Neuronal stem cell (in vitro differentiated cells): ENCODE measurements at regions not wholly inside any gene's neighbourhood (a gene's known extent, or its start where the extent isn't known, plus 50 kb on each side); places are given as distances from the start of the nearest gene placed in this dataset.

Experiments
- DNase-seq: peaks from one replicate; pipeline ENCODE4 v3.0.0-alpha.2; 2013; ENCODE audit warnings: low spot score
- H2AFZ ChIP-seq: one replicate; pipeline ENCODE4 v1.6.1; 2013; ENCODE audit warnings: mild to moderate bottlenecking, low read length, inconsistent platforms
- H2AK5ac ChIP-seq: 2 replicates; pipeline ENCODE4 v1.6.1; 2013; ENCODE audit warnings: low read depth, mild to moderate bottlenecking, inconsistent platforms, low read length, moderate library complexity, mixed read lengths
- H2BK120ac ChIP-seq: 2 replicates; pipeline ENCODE4 v1.6.1; 2013; ENCODE audit warnings: low read depth, mild to moderate bottlenecking, inconsistent platforms, low read length, moderate library complexity, mixed read lengths
- H2BK12ac ChIP-seq: one replicate; pipeline ENCODE4 v1.6.1; 2013; ENCODE audit warnings: low read length, inconsistent platforms
- H2BK15ac ChIP-seq: 2 replicates; pipeline ENCODE4 v1.6.1; 2013; ENCODE audit warnings: mild to moderate bottlenecking, low read length, inconsistent platforms, mixed read lengths
- H2BK5ac ChIP-seq: one replicate; pipeline ENCODE4 v1.6.1; 2013; ENCODE audit warnings: inconsistent platforms, mild to moderate bottlenecking, low read length, moderate library complexity
- H3K14ac ChIP-seq: one replicate; pipeline ENCODE4 v1.6.1; 2013; ENCODE audit warnings: low read length, inconsistent platforms
- H3K18ac ChIP-seq: 2 replicates; pipeline ENCODE4 v1.6.1; 2013; ENCODE audit warnings: low read length, inconsistent platforms
- H3K23ac ChIP-seq: 2 replicates; pipeline ENCODE4 v1.6.1; 2013; ENCODE audit warnings: low read depth, mild to moderate bottlenecking, mixed read lengths, low read length, inconsistent platforms; ENCODE audit not compliant: poor library complexity
- H3K27ac ChIP-seq: replicated peaks from 3 replicates; pipeline ENCODE4 v1.5.1; 2013; ENCODE audit warnings: low read length, inconsistent platforms
- H3K27me3 ChIP-seq, 3 experiments: 2 replicates each; pipeline ENCODE4 v1.6.1; 2013; ENCODE audit warnings: low read length in 3 of 3, mild to moderate bottlenecking in 2 of 3, inconsistent platforms in 1 of 3, low read depth in 1 of 3, mixed read lengths in 1 of 3, moderate library complexity in 1 of 3; ENCODE audit not compliant: control insufficient read depth in 3 of 3, insufficient read depth in 3 of 3
- H3K36me3 ChIP-seq, 2 donors: replicated peaks in 1 of 2; 2 replicates each; pipeline ENCODE4 v1.6.1; 2013; ENCODE audit warnings: low read length in 2 of 2; ENCODE audit not compliant: control insufficient read depth in 2 of 2, insufficient read depth in 2 of 2
- H3K4ac ChIP-seq: 2 replicates; pipeline ENCODE4 v1.6.1; 2013; ENCODE audit warnings: inconsistent platforms, mild to moderate bottlenecking, low read length, moderate library complexity
- H3K4me1 ChIP-seq, 2 donors: 1 replicate in 1 of 2; 2 replicates in 1 of 2; pipeline ENCODE4 v1.6.1; 2013; ENCODE audit warnings: low read length in 2 of 2, low read depth in 1 of 2; ENCODE audit not compliant: control insufficient read depth in 2 of 2, insufficient read depth in 1 of 2
- H3K4me2 ChIP-seq: one replicate; pipeline ENCODE4 v1.6.1; 2013; ENCODE audit warnings: mild to moderate bottlenecking, low read length, inconsistent platforms; ENCODE audit not compliant: insufficient read depth, poor library complexity, severe bottlenecking
- H3K4me3 ChIP-seq, 2 donors: 2 replicates each; pipeline ENCODE4 v1.5.1; 2013; ENCODE audit warnings: low read length in 2 of 2, mild to moderate bottlenecking in 2 of 2, inconsistent platforms in 1 of 2, moderate library complexity in 1 of 2
- H3K79me1 ChIP-seq: one replicate; pipeline ENCODE4 v1.6.1; 2013; ENCODE audit warnings: low read depth, mild to moderate bottlenecking, inconsistent platforms, low read length, moderate library complexity
- H3K9ac ChIP-seq: one replicate; pipeline ENCODE4 v1.6.1; 2013; ENCODE audit warnings: mild to moderate bottlenecking, low read depth, low read length, inconsistent platforms; ENCODE audit not compliant: poor library complexity
- H3K9me3 ChIP-seq, 2 donors: replicated peaks in 1 of 2; 2 replicates each; pipeline versions ENCODE3 to v1.6.1; 2013; ENCODE audit warnings: low read length in 2 of 2, mild to moderate bottlenecking in 2 of 2, inconsistent platforms in 1 of 2, low read depth in 1 of 2, mixed read lengths in 1 of 2, moderate library complexity in 1 of 2; ENCODE audit not compliant: control insufficient read depth in 2 of 2, insufficient read depth in 1 of 2
- H4K8ac ChIP-seq: one replicate; pipeline ENCODE4 v1.6.1; 2013; ENCODE audit warnings: low read depth, mild to moderate bottlenecking, inconsistent platforms, low read length, moderate library complexity
- H4K91ac ChIP-seq: one replicate; pipeline ENCODE4 v1.6.1; 2013; ENCODE audit warnings: low read length, low read depth, mild to moderate bottlenecking, inconsistent platforms; ENCODE audit not compliant: poor library complexity
- WGBS, 2 donors: extraction: QIAGEN DNeasy Blood & Tissue Kit; methylation state at CpG; one replicate each; pipeline ENCODE4 v1.1.7; 2013; ENCODE audit warnings: missing lambda C conversion rate in 2 of 2, mixed read lengths in 1 of 2; ENCODE audit not compliant: insufficient read length in 2 of 2, insufficient replicate concordance in 1 of 2; ENCODE audit errors: extremely low coverage in 2 of 2; 5-methylcytosine and 5-hydroxymethylcytosine counted together

GRCh38 chr9:87795178-87795577, 69.3 kb downstream of the CTSL start:
- H2BK15ac ChIP-seq = no peak overlapping the region
- H3K9me3 ChIP-seq = no peaks in the 10 kb centered on the region
- no CpG with 5 or more reads among the region's 4 CpGs for WGBS, 2 donors
- no peaks in the 10 kb centered on the region for H3K79me1 ChIP-seq
- no peak overlapping the region for H3K4ac ChIP-seq
- no peak overlapping the region for H3K23ac ChIP-seq
- no peak overlapping the region for H2AK5ac ChIP-seq
- H3K4me2 ChIP-seq = no peak overlapping the region
- no peak overlapping the region for H2BK120ac ChIP-seq
- no peak overlapping the region for H2BK5ac ChIP-seq
- H3K4me1 ChIP-seq = peaks cover 0 to 7% of the 10 kb centered on the region in 2 donors
- no peak overlapping the region for H2AFZ ChIP-seq
- H3K27me3 ChIP-seq = peaks cover 0 to 8% (median 0%) of the 10 kb centered on the region in 3 experiments
- H3K9ac ChIP-seq = no peak overlapping the region
- no peak overlapping the region for H3K18ac ChIP-seq
- no peak overlapping the region for H4K8ac ChIP-seq
- H3K4me3 ChIP-seq = no peak overlapping the region
- no peak overlapping the region for H4K91ac ChIP-seq
- no peak overlapping the region for H3K14ac ChIP-seq
- H3K36me3 ChIP-seq = no peaks in the 10 kb centered on the region
- no peak overlapping the region for H3K27ac ChIP-seq
- no peak overlapping the region for H2BK12ac ChIP-seq
- DNase-seq = no peak

GRCh38 chr9:87796196-87796595, 70.3 kb downstream of the CTSL start:
- no peak overlapping the region for H4K8ac ChIP-seq
- DNase-seq = no peak
- no peaks in the 10 kb centered on the region for H3K79me1 ChIP-seq
- no peaks in the 10 kb centered on the region for H3K36me3 ChIP-seq
- no peak overlapping the region for H2BK12ac ChIP-seq
- H4K91ac ChIP-seq = no peak overlapping the region
- no peak overlapping the region for H2AFZ ChIP-seq
- H2BK15ac ChIP-seq = no peak overlapping the region
- H3K18ac ChIP-seq = no peak overlapping the region
- no peak overlapping the region for H3K27ac ChIP-seq
- no peak overlapping the region for H3K9ac ChIP-seq
- no peak overlapping the region for H2AK5ac ChIP-seq
- no peak overlapping the region for H3K4ac ChIP-seq
- H2BK5ac ChIP-seq = no peak overlapping the region
- no peak overlapping the region for H2BK120ac ChIP-seq
- no peak overlapping the region for H3K4me2 ChIP-seq
- H3K14ac ChIP-seq = no peak overlapping the region
- H3K23ac ChIP-seq = no peak overlapping the region
- H3K9me3 ChIP-seq = no peaks in the 10 kb centered on the region
- peaks cover 0 to 14% (median 0%) of the 10 kb centered on the region in 3 experiments for H3K27me3 ChIP-seq
- peaks cover 0 to 9% of the 10 kb centered on the region in 2 donors for H3K4me1 ChIP-seq
- no peak overlapping the region for H3K4me3 ChIP-seq
- WGBS, 2 donors = no CpG with 5 or more reads among the region's 2 CpGs

DNA sequence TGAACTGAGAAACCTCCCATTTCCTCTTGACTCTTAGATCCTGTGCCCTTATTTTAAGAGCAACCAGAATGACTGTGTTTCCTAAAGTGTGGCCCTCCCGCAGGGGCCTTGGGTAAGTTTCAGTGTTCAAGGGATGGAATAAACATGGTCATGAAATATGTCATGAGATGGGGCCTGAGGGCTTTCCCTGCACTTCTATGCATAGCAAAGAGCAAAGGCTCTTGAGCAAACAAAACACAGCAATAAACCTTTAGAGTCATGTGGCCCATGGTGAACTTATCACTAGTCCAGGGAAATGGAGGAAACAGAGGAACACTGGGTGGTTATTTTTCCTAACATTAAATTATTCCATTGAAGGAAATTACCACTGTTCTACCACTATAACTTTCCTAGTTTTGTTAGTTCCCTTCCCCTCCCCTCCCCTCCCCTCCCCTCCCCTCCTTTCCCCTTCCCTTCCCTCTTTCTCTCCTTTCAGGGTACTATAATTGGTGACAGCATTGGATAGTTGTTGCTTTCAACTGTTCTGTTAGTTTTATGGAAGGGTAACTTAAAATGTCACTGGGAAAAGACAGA, 72.4 kb downstream of the CTSL start:
- H3K18ac ChIP-seq = no peak overlapping the region
- no peak overlapping the region for H3K9ac ChIP-seq
- H3K27ac ChIP-seq = no peak overlapping the region
- no peak overlapping the region for H2BK15ac ChIP-seq
- H2AFZ ChIP-seq = no peak overlapping the region
- no peak overlapping the region for H2BK5ac ChIP-seq
- H3K79me1 ChIP-seq = no peaks in the 10 kb centered on the region
- no peaks in the 10 kb centered on the region for H3K36me3 ChIP-seq
- WGBS, 2 donors = no CpG with 5 or more reads among the region's 1 CpG
- H3K4me2 ChIP-seq = no peak overlapping the region
- H3K14ac ChIP-seq = no peak overlapping the region
- H4K91ac ChIP-seq = no peak overlapping the region
- H3K23ac ChIP-seq = no peak overlapping the region
- peaks cover 0 to 9% of the 10 kb centered on the region in 2 donors for H3K4me1 ChIP-seq
- no peak overlapping the region for H3K4ac ChIP-seq
- H2AK5ac ChIP-seq = no peak overlapping the region
- no peak for DNase-seq
- H4K8ac ChIP-seq = no peak overlapping the region
- peaks cover 0 to 14% (median 0%) of the 10 kb centered on the region in 3 experiments for H3K27me3 ChIP-seq
- H2BK12ac ChIP-seq = no peak overlapping the region
- no peak overlapping the region for H3K4me3 ChIP-seq
- no peak overlapping the region for H2BK120ac ChIP-seq
- H3K9me3 ChIP-seq = no peaks in the 10 kb centered on the region

- Histone ChIP-seq H4K91ac (no peak overlapping the region), H3K4ac (no peak overlapping the region), H3K23ac (peak overlapping the region; percentile 4), H3K18ac (peak overlapping the region; percentile 24), H2BK5ac (no peak overlapping the region), H3K4me3 (no peak overlapping the region), H3K9ac (no peak overlapping the region), H3K4me1 (peaks cover 0 to 9% of the 10 kb centered on the region in 2 donors), H4K8ac (no peak overlapping the region), H2AFZ (no peak overlapping the region), H2AK5ac (peak overlapping the region; percentile 11), H3K79me1 (no peaks in the 10 kb centered on the region), H3K9me3 (no peaks in the 10 kb centered on the region), H3K4me2 (no peak overlapping the region), H3K36me3 (no peaks in the 10 kb centered on the region), H3K14ac (no peak overlapping the region), H2BK120ac (peak overlapping the region; percentile 4), H3K27me3 (peaks cover 0 to 14% (median 0%) of the 10 kb centered on the region in 3 experiments), H2BK15ac (peak overlapping the region; percentile 34), H3K27ac (no peak overlapping the region), H2BK12ac (no peak overlapping the region)
- no peak for DNase-seq
- WGBS, 2 donors = no CpG with 5 or more reads among the region's 5 CpGs
Observed at GRCh38 chr9:87799503-87799902, 73.6 kb downstream of the CTSL start.
